A549 (cell line): ENCODE measurements at regions not wholly inside any gene's neighbourhood (a gene's known extent, or its start where the extent isn't known, plus 50 kb on each side); places are given as distances from the start of the nearest gene placed in this dataset.

Experiments used
- CEBPB ChIP-seq, 2 experiments: fragments of >200 bp in 1 of 2; sonication (Bioruptor Twin) in 1 of 2; formaldehyde crosslinking in 1 of 2; IDR thresholded peaks; 2 replicates each; pipeline ENCODE4 v1.6.1; 2012 to 2016
- CTCF ChIP-seq: fragments of >200 bp; sonication (Bioruptor Twin); formaldehyde crosslinking; IDR thresholded peaks from 3 replicates; pipeline ENCODE4 v1.5.1; 2016
- MAFK ChIP-seq: fragments of 450-650 bp; IDR thresholded peaks from 2 replicates; pipeline ENCODE4 v1.6.1; 2014; ENCODE audit not compliant: partially characterized antibody

GRCh38 chr3:102374863-102375634 lies 59.8 kb upstream of the ZPLD1 start:
- TF ChIP-seq CEBPB (IDR thresholded peaks at IDR 0.05), result no peak
- TF ChIP-seq CTCF, result no peak
- no peak for TF ChIP-seq MAFK
